HG03039 (cell line): ENCODE measurements at regions not wholly inside any gene's neighbourhood (a gene's known extent, or its start where the extent isn't known, plus 50 kb on each side); places are given as distances from the start of the nearest gene placed in this dataset.
A peak's percentile ranks its signal among the peaks of the same experiment; 100 is the strongest.

Experiments
- ATAC-seq: cut with Tn5 transposase; IDR thresholded peaks from one replicate; pipeline ENCODE4 v1.9.1; 2021; ENCODE audit warnings: mild to moderate bottlenecking, moderate library complexity; ENCODE audit not compliant: unreplicated experiment

GRCh38 chr2:225156853-225157451, 114.7 kb upstream of the DOCK10 start:
- ATAC-seq, result no peak

GRCh38 chr2:225140723-225141122, 98.5 kb upstream of the DOCK10 start:
- no peak for ATAC-seq

GRCh38 chr2:225137971-225138370, 95.7 kb upstream of the DOCK10 start:
- no peak for ATAC-seq

- no peak for ATAC-seq
Measured at GRCh38 chr2:225136552-225136951, 94.3 kb upstream of the DOCK10 start.

- no peak for ATAC-seq
Measured at GRCh38 chr2:225131898-225132297, 89.6 kb upstream of the DOCK10 start.

DNA sequence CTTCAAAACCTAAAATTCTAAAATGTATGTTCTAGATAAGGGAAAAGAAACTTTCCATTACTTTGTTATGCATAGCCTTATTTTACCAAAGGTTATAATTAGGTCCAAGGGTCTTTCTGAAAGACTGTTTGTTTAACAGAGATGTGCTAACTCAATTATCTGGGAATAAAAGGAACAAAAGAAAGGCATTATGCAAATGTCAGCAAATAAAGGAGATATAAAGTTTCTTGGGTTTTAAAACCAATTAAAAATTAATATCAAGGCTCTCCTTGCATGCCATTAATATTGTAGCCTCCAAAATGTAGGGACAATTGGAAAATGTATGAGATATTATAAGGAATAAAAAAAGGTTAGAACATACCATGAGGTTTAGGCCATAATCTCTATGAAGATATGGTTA, 87.8 kb upstream of the DOCK10 start:
- no peak for ATAC-seq

- ATAC-seq, result no peak
Measured at GRCh38 chr2:225124311-225125017, 82.2 kb upstream of the DOCK10 start.

DNA sequence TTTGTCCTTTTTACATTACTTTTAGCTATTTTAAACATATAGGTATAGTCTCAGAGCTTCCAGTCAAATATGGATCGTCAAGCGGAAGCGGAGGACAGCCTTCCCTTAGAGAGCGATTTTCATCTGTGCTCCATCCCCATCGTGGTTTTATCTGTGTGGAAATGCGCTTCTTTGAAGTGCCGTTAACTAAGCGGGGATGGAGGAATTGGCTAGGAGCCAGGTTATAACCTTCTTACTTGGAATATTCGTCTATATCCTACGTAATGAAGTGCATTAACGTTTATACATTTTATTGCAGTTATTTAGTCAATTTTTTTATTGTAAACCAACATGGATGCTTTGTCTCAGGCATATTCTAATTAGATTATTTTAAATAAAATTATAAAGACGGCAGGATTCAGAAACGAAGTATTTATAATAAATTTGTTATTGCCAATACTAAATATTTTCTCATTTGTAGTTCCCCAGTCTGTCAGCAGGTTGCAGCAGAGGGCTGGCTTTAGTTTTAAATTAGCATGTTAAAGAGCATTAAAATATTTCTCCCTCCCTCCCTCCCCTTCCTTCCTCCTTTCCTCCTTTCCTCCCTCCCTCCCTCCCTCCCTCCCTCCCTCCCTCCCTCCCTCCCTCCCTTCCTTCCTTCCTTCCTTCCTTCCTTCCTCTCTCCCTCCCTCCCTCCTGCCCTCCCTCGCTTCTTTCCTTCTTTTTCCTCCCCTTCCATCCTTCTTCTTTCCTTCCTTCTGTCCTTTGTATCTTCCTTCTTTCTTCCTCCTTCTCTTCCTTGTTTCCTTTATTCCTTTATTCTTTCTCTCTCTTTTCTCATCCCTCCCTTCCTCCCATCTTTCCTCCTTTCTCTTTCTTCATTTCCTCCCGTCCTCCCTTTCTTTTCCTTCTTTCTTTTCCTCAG, 80.6 kb upstream of the DOCK10 start:
- no peak for ATAC-seq

DNA sequence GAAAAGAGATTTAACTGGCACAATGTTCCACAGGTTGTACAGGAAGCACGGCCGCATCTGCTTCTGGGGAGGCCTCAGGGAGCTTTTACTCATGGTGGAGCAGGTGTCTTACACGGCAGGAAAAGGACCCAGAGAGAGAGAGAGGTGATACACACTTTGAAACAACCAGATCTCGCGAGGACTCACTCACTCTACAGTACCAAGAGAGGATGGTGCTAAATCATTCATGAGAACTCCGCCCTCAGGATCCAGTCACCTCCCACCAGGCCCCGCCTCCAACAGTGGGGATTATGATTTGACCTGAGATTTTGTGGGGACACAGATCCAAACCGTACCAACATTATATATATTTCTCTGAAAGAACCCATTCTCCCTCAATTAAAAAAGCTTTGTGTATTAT, 79.7 kb upstream of the DOCK10 start:
- ATAC-seq, result no peak

DNA sequence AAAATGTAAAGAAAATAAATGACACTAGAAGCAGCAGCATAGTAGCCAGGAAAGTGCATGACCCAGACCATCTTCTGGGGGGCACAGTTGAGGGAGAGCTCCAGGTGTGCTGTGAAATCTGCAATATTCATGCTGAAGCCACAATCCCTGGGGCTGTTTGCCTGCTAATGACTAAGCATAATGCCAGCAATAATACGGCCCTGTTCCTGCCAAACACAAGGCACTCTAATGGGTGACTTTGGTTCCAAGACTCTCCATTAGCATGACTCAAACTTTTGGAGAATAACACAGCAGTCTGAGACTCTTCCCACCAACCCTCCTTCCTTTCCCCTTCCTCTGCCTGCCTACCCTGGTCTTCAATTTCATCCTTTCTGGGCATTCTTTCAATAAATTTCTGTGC, 77.9 kb upstream of the DOCK10 start:
- ATAC-seq, result no peak

- no peak for ATAC-seq
Measured at GRCh38 chr2:225117051-225117716, 74.9 kb upstream of the DOCK10 start.

- no peak for ATAC-seq
Measured at GRCh38 chr2:225114786-225115323, 72.6 kb upstream of the DOCK10 start.

DNA sequence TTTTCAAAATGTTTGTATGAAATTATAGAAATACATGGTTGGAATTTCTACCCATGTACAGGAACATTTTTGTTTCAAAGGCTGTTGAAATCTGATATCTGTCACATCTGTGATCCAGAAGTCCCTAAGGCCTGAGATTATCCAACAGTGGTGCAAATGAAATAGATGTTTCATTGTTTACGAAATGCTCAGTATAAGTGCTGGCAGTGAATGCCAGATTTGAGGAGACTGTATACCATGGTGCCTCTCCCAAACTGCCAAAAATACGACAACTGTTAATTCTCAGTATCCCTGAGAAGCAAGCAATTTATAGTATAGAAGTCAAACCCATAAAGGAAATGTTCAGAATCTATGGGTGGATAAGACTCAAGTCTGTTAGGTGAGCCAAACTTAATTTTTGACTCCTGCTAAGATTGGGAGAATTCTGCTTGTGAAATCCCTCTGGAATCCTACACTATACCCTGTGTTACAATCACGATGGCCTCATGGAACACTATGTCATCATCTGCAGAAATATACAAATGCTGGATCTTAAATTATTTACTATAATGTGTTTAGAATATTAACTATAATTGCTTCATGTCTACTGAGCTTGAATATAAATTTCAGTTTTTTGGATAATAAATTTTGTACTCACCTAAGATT, 71.2 kb upstream of the DOCK10 start:
- no peak for ATAC-seq

GRCh38 chr2:225112362-225113126, 70.3 kb upstream of the DOCK10 start:
- peak; percentile 66 for ATAC-seq

DNA sequence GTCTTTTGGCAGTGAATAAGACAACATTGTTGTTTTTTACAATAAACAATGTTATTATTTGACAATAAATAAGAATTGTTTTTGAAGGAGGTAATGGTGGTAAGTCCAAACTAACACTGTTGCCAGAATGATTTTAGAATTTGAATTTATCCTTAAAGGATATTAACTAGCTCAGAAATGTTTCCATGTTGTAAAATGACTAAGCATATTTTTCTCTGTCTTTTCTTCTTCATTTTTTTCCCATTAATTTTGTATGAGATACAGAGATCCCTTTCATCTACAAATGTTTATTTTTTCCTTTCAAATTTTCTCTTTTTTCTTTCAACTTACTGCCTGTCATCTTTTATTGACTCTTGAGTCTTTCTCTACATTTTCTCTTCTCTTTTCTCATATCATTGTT, 66.5 kb upstream of the DOCK10 start:
- ATAC-seq, result no peak

DNA sequence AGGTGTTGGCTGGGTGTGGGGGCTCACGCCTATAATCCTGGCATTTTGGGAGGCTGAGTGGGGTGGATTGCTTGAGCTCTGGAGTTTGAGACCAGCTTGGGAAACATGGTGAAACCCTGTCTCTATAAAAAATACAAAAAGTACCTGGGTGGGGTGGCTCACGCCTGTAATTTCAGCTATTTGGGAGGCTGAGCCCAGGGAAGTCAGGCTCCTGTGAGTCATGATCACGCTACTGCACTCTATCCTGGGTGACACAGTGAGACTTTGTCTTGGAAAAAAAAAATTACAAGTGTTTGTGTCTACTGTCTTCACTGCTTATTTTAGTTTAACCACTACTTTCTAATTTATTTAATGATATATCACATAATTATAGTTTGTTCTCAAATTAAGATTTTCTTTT, 62.7 kb upstream of the DOCK10 start:
- no peak for ATAC-seq

DNA sequence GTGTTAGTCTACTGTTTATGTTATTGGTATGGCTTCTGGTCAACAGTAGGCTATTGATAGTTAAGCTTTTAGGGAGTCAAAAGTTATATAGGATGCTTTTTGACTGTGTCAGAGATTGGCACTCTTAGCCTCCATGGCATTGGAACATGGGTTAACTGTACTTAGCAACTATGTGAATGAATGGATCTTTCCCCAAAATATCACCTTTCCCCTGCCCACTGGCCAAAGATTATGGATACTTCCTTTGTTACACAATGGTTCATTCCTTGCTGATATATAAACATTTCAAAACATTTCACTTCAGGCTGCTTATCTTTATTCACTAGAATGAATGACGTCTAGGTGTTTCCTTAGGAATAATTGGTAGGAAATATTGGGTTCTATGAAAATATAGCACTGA, 62.1 kb upstream of the DOCK10 start:
- ATAC-seq, result no peak

DNA sequence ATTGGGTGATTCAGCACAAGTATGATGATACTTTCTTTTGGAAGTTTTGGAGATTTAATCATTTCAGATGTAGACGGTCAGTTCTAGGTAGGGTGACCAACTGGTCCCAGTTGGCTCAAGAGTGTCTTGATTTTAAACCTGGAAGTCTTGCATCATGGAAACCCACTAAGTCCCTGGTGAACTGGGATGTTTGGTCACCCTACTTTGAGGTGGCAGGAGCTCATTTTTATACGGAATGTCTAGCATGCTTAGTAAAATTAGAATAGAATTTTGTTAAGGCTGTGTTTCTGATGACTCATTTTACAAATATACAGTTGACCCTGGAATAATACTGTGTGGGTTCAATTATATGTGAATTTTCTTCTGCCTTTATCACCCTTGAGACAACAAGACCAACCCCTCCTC, 61.5 kb upstream of the DOCK10 start:
- ATAC-seq, result no peak

- ATAC-seq, result no peak
Measured at GRCh38 chr2:225100856-225101294, 58.6 kb upstream of the DOCK10 start.

- ATAC-seq, result no peak
Measured at GRCh38 chr2:225100269-225100668, 58.0 kb upstream of the DOCK10 start.
